Naive thymus-derived CD4-positive, alpha-beta T cell (primary cell): ENCODE measurements at regions not wholly inside any gene's neighbourhood (a gene's known extent, or its start where the extent isn't known, plus 50 kb on each side); places are given as distances from the start of the nearest gene placed in this dataset.

Source experiments
- ATAC-seq: fragments of 150-1000 bp; cut with Tn5 transposase; 2 replicates; pipeline ENCODE4 v1.10.0; 2021; ENCODE audit warnings: mild to moderate bottlenecking, moderate library complexity
- CTCF ChIA-PET: fragments of 350-600 bp; sonication (Branson Sonifier 250); formaldehyde crosslinking; loops from one replicate; lab custom pipeline; 2021; ENCODE audit warnings: antibody characterized with exemption; lab: Charles Lee
- POLR2A ChIA-PET: fragments of 350-600 bp; sonication (Branson Sonifier 250); formaldehyde crosslinking; loops from one replicate; lab custom pipeline; 2021; ENCODE audit warnings: antibody characterized with exemption, inconsistent platforms; lab: Charles Lee
- DNase-seq, 9 donors: peaks; one replicate each; pipeline versions ENCODE4 v3.0.0 to v3.0.0-alpha.2; 2020 to 2022; ENCODE audit warnings: mixed read lengths in 1 of 9
- H3K27ac ChIP-seq: one replicate; pipeline ENCODE4 v1.7.0; 2013; ENCODE audit warnings: mild to moderate bottlenecking, low read depth, low read length, moderate library complexity
- H3K27me3 ChIP-seq, 2 donors: one replicate each; pipeline ENCODE4 v1.7.0; 2013; ENCODE audit warnings: low read length in 2 of 2, mild to moderate bottlenecking in 2 of 2, moderate library complexity in 2 of 2; ENCODE audit not compliant: control insufficient read depth in 2 of 2, insufficient read depth in 2 of 2
- H3K36me3 ChIP-seq, 3 experiments: 1 replicate in 2 of 3; 2 replicates in 1 of 3; pipeline ENCODE4 v1.7.0; 2013; ENCODE audit warnings: low read length in 3 of 3, mild to moderate bottlenecking in 3 of 3, moderate library complexity in 1 of 3; ENCODE audit not compliant: insufficient read depth in 3 of 3, control insufficient read depth in 2 of 3
- H3K4me1 ChIP-seq, 2 donors: one replicate each; pipeline ENCODE4 v1.7.0; 2013; ENCODE audit warnings: low read length in 2 of 2, mild to moderate bottlenecking in 2 of 2, moderate library complexity in 1 of 2; ENCODE audit not compliant: control insufficient read depth in 2 of 2, insufficient read depth in 2 of 2
- H3K4me3 ChIP-seq: 2 replicates; pipeline ENCODE4 v1.7.0; 2013; ENCODE audit warnings: mild to moderate bottlenecking, low read length
- H3K9me3 ChIP-seq, 3 experiments: 1 replicate in 2 of 3; 2 replicates in 1 of 3; pipeline ENCODE4 v1.7.0; 2013; ENCODE audit warnings: low read length in 3 of 3; ENCODE audit not compliant: control insufficient read depth in 2 of 3
- H3K27ac Mint-ChIP-seq, 9 donors: one replicate each; pipeline ENCODE4 v1.8.0; 2020 to 2022; ENCODE audit warnings: mixed read lengths in 9 of 9, mild to moderate bottlenecking in 8 of 9, moderate library complexity in 5 of 9, inconsistent platforms in 2 of 9
- H3K27me3 Mint-ChIP-seq, 5 donors: one replicate each; pipeline ENCODE4 v1.8.0; 2021 to 2022; ENCODE audit warnings: mixed read lengths in 5 of 5, mild to moderate bottlenecking in 1 of 5
- H3K36me3 Mint-ChIP-seq, 5 donors: one replicate each; pipeline ENCODE4 v1.8.0; 2020 to 2022; ENCODE audit warnings: mixed read lengths in 5 of 5, mild to moderate bottlenecking in 3 of 5, inconsistent platforms in 1 of 5
- H3K4me1 Mint-ChIP-seq, 7 donors: one replicate each; pipeline ENCODE4 v1.8.0; 2020 to 2022; ENCODE audit warnings: mixed read lengths in 7 of 7, mild to moderate bottlenecking in 3 of 7, inconsistent platforms in 1 of 7
- H3K4me3 Mint-ChIP-seq, 10 donors: one replicate each; pipeline ENCODE4 v1.8.0; 2020 to 2022; ENCODE audit warnings: mild to moderate bottlenecking in 10 of 10, mixed read lengths in 10 of 10, moderate library complexity in 6 of 10, inconsistent platforms in 2 of 10
- H3K9me3 Mint-ChIP-seq, 11 donors: one replicate each; pipeline ENCODE4 v1.8.0; 2020 to 2022; ENCODE audit warnings: mixed read lengths in 11 of 11, mild to moderate bottlenecking in 4 of 11, inconsistent platforms in 1 of 11, moderate library complexity in 1 of 11
- intact Hi-C, 2 donors: fragments of 100-400 bp; cut with micrococcal nuclease; formaldehyde crosslinking; loops; one replicate each; pipeline ENCODE4 v1.15.1; 2023

DNA sequence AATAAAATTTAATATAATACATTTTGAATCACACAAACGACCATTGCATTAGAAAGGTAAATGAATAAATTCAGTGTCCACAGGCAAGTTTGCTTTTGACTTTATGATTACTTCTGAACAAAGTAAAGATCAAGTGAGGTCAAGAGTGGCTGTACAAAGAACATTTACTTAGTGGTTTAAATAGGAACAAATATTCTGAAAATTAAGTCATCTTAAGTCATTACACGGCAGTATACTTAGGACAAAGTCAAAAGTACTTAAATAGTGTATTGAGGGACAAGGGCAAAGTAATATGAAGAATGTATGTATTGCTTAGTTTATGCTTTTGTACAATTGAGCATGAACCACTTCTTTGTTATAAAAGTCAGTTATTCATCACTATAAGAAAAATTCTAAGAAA lies 1511.2 kb upstream of the CDH9 start:
- intact Hi-C loops, result no loop called here
- no peak overlapping the region for H3K27ac ChIP-seq
- ChIA-PET POLR2A (no interaction called here), CTCF (no interaction called here)
- H3K27me3 ChIP-seq, result no peaks in the 10 kb centered on the region
- Mint-ChIP-seq H3K27ac (no peak overlapping the region), H3K27me3 (no peaks in the 10 kb centered on the region), H3K4me1 (no peaks in the 10 kb centered on the region), H3K4me3 (no peak overlapping the region), H3K36me3 (no peaks in the 10 kb centered on the region), H3K9me3 (peaks cover 3 to 45% (median 8%) of the 10 kb centered on the region in 11 donors)
- ATAC-seq (no peak), DNase-seq (no peak)
- H3K9me3 ChIP-seq, result no peaks in the 10 kb centered on the region
- no peaks in the 10 kb centered on the region for H3K4me1 ChIP-seq
- H3K36me3 ChIP-seq, result no peaks in the 10 kb centered on the region
- no peak overlapping the region for H3K4me3 ChIP-seq

DNA sequence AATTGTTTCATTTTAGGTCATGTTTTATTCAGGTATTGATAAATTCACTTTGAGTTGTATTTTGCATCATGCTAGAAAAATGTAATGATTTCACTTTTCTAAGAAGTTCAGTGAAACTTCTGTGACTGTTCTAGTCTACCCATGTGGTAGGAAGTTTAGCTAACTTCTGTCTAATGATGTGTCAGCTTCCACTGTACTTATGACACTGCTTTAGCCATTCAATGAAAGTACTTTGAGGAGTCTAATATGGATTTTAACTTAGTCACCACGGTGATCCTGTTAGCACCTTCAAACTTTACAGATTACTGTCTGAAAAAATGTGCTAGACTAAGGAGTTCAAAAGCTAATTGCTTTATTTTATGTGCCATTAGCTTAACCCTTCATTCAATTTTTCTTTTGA lies 1510.5 kb upstream of the CDH9 start:
- ChIA-PET CTCF (no interaction called here), POLR2A (no interaction called here)
- H3K4me1 ChIP-seq, result no peaks in the 10 kb centered on the region
- no peaks in the 10 kb centered on the region for H3K36me3 ChIP-seq
- H3K4me3 ChIP-seq, result no peak overlapping the region
- ATAC-seq (no peak), DNase-seq (no peak)
- peaks cover 1 to 38% (median 7%) of the 10 kb centered on the region in 11 donors for H3K9me3 Mint-ChIP-seq
- H3K27me3 ChIP-seq, result no peaks in the 10 kb centered on the region
- H3K4me3 Mint-ChIP-seq, result no peak overlapping the region
- no peaks in the 10 kb centered on the region for H3K36me3 Mint-ChIP-seq
- H3K27ac Mint-ChIP-seq, result no peak overlapping the region
- H3K4me1 Mint-ChIP-seq, result no peaks in the 10 kb centered on the region
- H3K27ac ChIP-seq, result no peak overlapping the region
- intact Hi-C loops, result no loop called here
- H3K27me3 Mint-ChIP-seq, result no peaks in the 10 kb centered on the region
- no peaks in the 10 kb centered on the region for H3K9me3 ChIP-seq

DNA sequence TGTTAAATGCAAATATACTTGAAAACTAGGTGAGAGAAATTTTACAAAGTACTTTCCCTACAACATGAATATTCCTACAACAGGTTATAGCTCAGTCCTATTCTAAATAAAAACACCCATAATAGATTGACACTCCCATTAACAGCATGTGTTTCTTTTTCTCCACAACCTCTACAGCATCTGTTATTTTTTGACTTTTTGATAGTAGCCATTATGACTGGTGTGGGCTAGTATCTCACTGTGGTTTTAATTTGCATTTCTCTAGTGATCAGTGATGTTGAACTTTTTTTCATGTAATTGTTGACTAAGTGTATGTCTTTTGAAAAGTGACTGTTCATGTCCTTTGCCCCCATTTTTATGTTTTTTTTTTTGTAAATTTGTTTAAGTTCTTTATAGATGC lies 1506.1 kb upstream of the CDH9 start:
- intact Hi-C loops, result no loop called here
- Mint-ChIP-seq H3K4me3 (no peak overlapping the region), H3K27me3 (no peaks in the 10 kb centered on the region), H3K36me3 (no peaks in the 10 kb centered on the region), H3K9me3 (peaks cover 0 to 21% (median 3%) of the 10 kb centered on the region in 11 donors), H3K27ac (no peak overlapping the region), H3K4me1 (no peaks in the 10 kb centered on the region)
- H3K36me3 ChIP-seq, result no peaks in the 10 kb centered on the region
- no peak for ATAC-seq
- DNase-seq, result no peak
- H3K4me3 ChIP-seq, result no peak overlapping the region
- no peaks in the 10 kb centered on the region for H3K9me3 ChIP-seq
- ChIA-PET POLR2A (no interaction called here), CTCF (no interaction called here)
- no peaks in the 10 kb centered on the region for H3K27me3 ChIP-seq
- no peaks in the 10 kb centered on the region for H3K4me1 ChIP-seq
- no peak overlapping the region for H3K27ac ChIP-seq

DNA sequence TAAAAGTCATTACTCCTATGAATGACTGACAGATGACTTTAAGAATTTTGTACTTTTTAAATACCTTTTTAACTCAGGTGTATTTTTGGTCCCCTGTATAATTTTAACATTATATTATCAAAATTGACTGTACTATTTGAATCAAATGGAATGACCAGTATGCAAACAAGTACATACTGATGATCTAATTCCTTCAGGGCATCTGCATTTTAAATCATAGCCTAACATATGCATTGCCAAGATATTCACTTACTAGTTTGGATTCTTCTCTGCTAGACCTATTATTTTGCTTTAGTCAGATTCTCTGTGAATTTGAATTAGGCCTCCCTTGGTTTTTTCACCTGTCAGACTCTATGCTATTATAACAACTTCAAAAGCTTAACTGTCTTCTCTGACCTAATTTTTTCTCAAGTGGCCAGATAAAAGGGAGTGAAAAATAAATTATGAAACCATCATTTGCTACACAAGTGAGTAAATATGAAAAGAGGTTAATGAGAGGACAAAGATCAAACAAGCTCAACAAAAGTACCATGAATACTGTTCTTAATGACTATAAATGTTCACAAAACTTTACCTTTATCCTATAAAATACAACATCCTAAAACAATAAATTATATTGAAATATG lies 1505.2 kb upstream of the CDH9 start:
- Histone ChIP-seq H3K27ac (no peak overlapping the region), H3K4me1 (no peaks in the 10 kb centered on the region), H3K36me3 (no peaks in the 10 kb centered on the region), H3K9me3 (no peaks in the 10 kb centered on the region), H3K4me3 (no peak overlapping the region), H3K27me3 (no peaks in the 10 kb centered on the region)
- no peak for ATAC-seq
- POLR2A ChIA-PET, result no interaction called here
- no peak for DNase-seq
- H3K36me3 Mint-ChIP-seq, result no peaks in the 10 kb centered on the region
- peaks cover 0 to 15% (median 3%) of the 10 kb centered on the region in 11 donors for H3K9me3 Mint-ChIP-seq
- intact Hi-C loops, result no loop called here
- CTCF ChIA-PET, result no interaction called here
- H3K27me3 Mint-ChIP-seq, result no peaks in the 10 kb centered on the region
- no peak overlapping the region for H3K27ac Mint-ChIP-seq
- H3K4me3 Mint-ChIP-seq, result no peak overlapping the region
- no peaks in the 10 kb centered on the region for H3K4me1 Mint-ChIP-seq

DNA sequence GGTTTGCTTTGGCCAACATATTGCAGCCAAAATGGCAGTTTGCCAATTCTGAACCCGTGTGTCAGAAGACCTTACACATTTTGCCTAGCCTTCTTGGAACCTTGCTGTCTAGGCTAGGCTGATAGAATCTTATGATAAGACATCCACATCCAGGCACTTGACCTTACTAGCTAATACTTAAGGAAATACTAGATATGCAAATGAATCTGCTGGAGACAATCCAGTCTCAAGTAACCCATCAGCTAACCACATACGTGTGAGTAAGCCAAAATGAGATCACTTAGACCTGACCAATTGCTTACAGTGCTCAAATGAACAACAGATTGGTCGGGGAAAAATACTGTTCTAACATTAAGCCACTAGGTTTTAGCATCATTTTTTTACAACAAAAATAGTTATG lies 1504.6 kb upstream of the CDH9 start:
- ATAC-seq, result no peak
- Mint-ChIP-seq H3K4me1 (no peaks in the 10 kb centered on the region), H3K36me3 (no peaks in the 10 kb centered on the region), H3K27me3 (no peaks in the 10 kb centered on the region), H3K27ac (no peak overlapping the region), H3K4me3 (no peak overlapping the region), H3K9me3 (peaks cover 0 to 12% (median 6%) of the 10 kb centered on the region in 11 donors)
- Histone ChIP-seq H3K27me3 (no peaks in the 10 kb centered on the region), H3K9me3 (no peaks in the 10 kb centered on the region), H3K27ac (no peak overlapping the region), H3K4me1 (no peaks in the 10 kb centered on the region), H3K4me3 (no peak overlapping the region), H3K36me3 (no peaks in the 10 kb centered on the region)
- intact Hi-C loops, result no loop called here
- no peak for DNase-seq
- ChIA-PET CTCF (no interaction called here), POLR2A (no interaction called here)

DNA sequence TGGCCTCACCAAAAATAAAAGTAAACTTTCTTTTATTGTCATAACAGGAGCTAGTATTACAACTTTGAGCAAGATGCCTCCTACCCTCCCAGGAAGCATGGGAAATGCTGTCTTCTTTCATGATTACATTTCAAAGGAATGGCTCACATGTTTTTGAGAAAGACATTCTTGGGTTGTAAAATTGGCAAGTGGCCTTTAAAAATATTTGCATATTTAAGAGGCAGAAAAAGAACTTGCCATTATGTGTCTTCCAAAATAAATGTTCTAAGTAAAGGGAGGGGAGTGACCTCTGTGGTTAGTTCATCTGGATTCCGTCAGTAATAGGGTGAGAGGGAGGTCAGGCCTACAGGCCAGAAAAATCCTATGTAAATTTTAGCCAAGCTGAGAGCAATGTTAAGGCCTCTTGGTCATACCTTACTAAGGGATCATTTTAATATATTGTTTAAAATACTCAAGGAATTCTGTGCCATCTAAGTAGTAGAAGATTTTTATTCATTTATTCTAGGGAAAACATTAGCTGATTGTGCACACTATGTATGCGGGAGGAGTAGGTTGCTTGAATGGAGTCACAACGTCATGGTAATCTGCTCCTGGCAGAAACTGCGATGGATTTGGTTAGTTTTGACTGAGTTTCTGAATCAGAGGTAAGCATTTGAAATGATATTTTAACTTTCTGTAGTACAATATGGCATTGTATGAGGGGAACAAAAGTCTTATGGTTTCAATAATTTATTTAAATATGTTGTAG lies 1485.7 kb upstream of the CDH9 start:
- CTCF ChIA-PET, result no interaction called here
- Histone ChIP-seq H3K4me3 (no peak overlapping the region), H3K36me3 (no peaks in the 10 kb centered on the region), H3K9me3 (no peaks in the 10 kb centered on the region), H3K27ac (no peak overlapping the region), H3K27me3 (no peaks in the 10 kb centered on the region), H3K4me1 (no peaks in the 10 kb centered on the region)
- ATAC-seq (no peak), DNase-seq (no peak)
- Mint-ChIP-seq H3K36me3 (no peaks in the 10 kb centered on the region), H3K27me3 (no peaks in the 10 kb centered on the region), H3K4me3 (no peak overlapping the region), H3K27ac (no peak overlapping the region), H3K4me1 (no peaks in the 10 kb centered on the region), H3K9me3 (peaks cover 3 to 41% (median 14%) of the 10 kb centered on the region in 11 donors)
- intact Hi-C loops, result no loop called here
- POLR2A ChIA-PET, result no interaction called here

DNA sequence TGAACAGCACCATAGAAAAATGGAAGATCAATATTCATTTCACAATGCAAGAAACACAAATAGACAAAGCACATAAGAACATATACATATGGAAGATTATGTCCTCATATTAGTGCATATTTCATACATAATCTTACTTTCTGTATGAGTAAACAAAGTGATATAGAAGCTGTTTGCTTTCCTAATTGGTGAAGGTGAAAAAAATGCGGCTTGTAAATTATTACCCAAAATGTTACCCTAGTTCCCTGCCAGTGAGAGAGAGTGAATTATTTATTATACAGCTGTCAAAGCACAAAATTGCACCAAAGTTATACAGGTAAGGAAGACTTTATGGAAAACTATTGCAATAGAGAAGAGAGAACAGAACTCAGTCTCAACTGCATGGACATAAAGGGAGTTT lies 1485.0 kb upstream of the CDH9 start:
- Histone ChIP-seq H3K27ac (no peak overlapping the region), H3K4me1 (no peaks in the 10 kb centered on the region), H3K36me3 (no peaks in the 10 kb centered on the region), H3K27me3 (no peaks in the 10 kb centered on the region), H3K4me3 (no peak overlapping the region), H3K9me3 (no peaks in the 10 kb centered on the region)
- no peak for ATAC-seq
- intact Hi-C loops, result no loop called here
- Mint-ChIP-seq H3K9me3 (peaks cover 0 to 37% (median 12%) of the 10 kb centered on the region in 11 donors), H3K4me1 (no peaks in the 10 kb centered on the region), H3K27me3 (no peaks in the 10 kb centered on the region), H3K27ac (no peak overlapping the region), H3K4me3 (no peak overlapping the region), H3K36me3 (no peaks in the 10 kb centered on the region)
- ChIA-PET CTCF (no interaction called here), POLR2A (no interaction called here)
- DNase-seq, result no peak
